ENCODE measurements at regions not wholly inside any gene's neighbourhood (a gene's known extent, or its start where the extent isn't known, plus 50 kb on each side); places are given as distances from the start of the nearest gene placed in this dataset.

- Histone ChIP-seq H3K9ac (replicated peaks in 1 of 4; ENCODE audit: extremely low read depth in 1 of 4, low read depth in 3 of 4, low read length in 3 of 4) (no peak overlapping the region), H2BK5ac (ENCODE audit: low read depth, low read length) (no peak overlapping the region), H3K23me2 (ENCODE audit: low read depth, low read length) (no peaks in the 10 kb centered on the region), H3K4me2 (ENCODE audit: insufficient read depth in 1 of 2, low read depth in 2 of 2, low read length in 2 of 2) (no peak overlapping the region), H3K4me1 (replicated peaks in 1 of 4; ENCODE audit: control insufficient read depth in 3 of 4, insufficient read depth in 4 of 4, low read length in 3 of 4) (no peaks in the 10 kb centered on the region), H3K23ac (ENCODE audit: insufficient read length) (no peak overlapping the region), H3K27ac (ENCODE audit: low read depth, low read length) (no peak overlapping the region), H3K18ac (ENCODE audit: extremely low read depth, low read length) (no peak overlapping the region), H3K27me3 (replicated peaks in 1 of 4; ENCODE audit: control insufficient read depth in 3 of 4, extremely low read depth in 1 of 4, insufficient read depth in 3 of 4, low read length in 3 of 4) (no peaks in the 10 kb centered on the region), H2AK5ac (ENCODE audit: low read depth, low read length) (no peak overlapping the region), H3K79me2 (ENCODE audit: control insufficient read depth in 1 of 2, insufficient read depth in 2 of 2, low read length in 2 of 2) (no peaks in the 10 kb centered on the region), H3K4me3 (ENCODE audit: extremely low read depth in 1 of 4, insufficient read depth in 2 of 4, low read depth in 3 of 4, low read length in 4 of 4) (no peak overlapping the region), H4K5ac (ENCODE audit: insufficient read length, low read depth, low read length) (no peak overlapping the region), H3K36me3 (ENCODE audit: control insufficient read depth in 2 of 4, insufficient read depth in 4 of 4, low read length in 3 of 4) (no peaks in the 10 kb centered on the region), H3K14ac (ENCODE audit: insufficient read length) (no peak overlapping the region), H3K9me3 (ENCODE audit: insufficient read depth in 2 of 2, low read depth in 1 of 2, low read length in 1 of 2) (no peaks in the 10 kb centered on the region), H4K8ac (ENCODE audit: extremely low read depth, insufficient read depth, low read length) (no peak overlapping the region), H3K56ac (replicated peaks; ENCODE audit: insufficient read length, low read depth, low read length) (no peak overlapping the region), H2BK20ac (ENCODE audit: low read length) (no peak overlapping the region), H4K91ac (replicated peaks; ENCODE audit: insufficient read length, low read length) (no peak overlapping the region), H3K4ac (replicated peaks; ENCODE audit: insufficient read length, low read depth, low read length) (no peak overlapping the region), H2BK15ac (ENCODE audit: low read length) (no peak overlapping the region), H2AFZ (ENCODE audit: low read length) (no peak overlapping the region), H2BK12ac (ENCODE audit: low read depth, low read length) (no peak overlapping the region), H4K20me1 (replicated peaks in 1 of 2; ENCODE audit: control insufficient read depth in 1 of 2, insufficient read depth in 2 of 2, low read length in 2 of 2) (no peaks in the 10 kb centered on the region), H3K79me1 (ENCODE audit: low read depth, low read length) (no peaks in the 10 kb centered on the region), H2BK120ac (replicated peaks; ENCODE audit: low read depth, low read length) (no peak overlapping the region)
- FAIRE-seq (no peak), DNase-seq (ENCODE audit: low read depth in 1 of 2, low spot score in 2 of 2) (no peak)
- ChIA-PET POLR2A (ENCODE audit: partially characterized antibody) (no interaction called here), CTCF (ENCODE audit: partially characterized antibody) (interaction anchor here (0.7 to 1.2 kb wide), 2 partner anchors 17 to 425 kb away, joined by 3 read pairs; no protein-coding TSS in a partner anchor)
- WGBS, 2 experiments (ENCODE audit: extremely low coverage in 1 of 2, insufficient coverage in 1 of 2, insufficient read length in 1 of 2, insufficient replicate concordance in 2 of 2, low coverage in 1 of 2, low lambda C conversion rate in 2 of 2, missing lambda C conversion rate in 1 of 2) = 73% methylated on average over 4 of the region's 4 CpGs; no CpG with 5 or more reads in 1 of the 2 experiments
- TF ChIP-seq E2F6 (IDR thresholded peaks at IDR 0.05) (no peak), RXRA (IDR thresholded peaks at IDR 0.05; ENCODE audit: insufficient read depth, low read depth, low read length) (no peak), CHD2 (IDR thresholded peaks at IDR 0.05; ENCODE audit: low read length) (no peak), POLR2AphosphoS5 (IDR thresholded peaks at IDR 0.05; ENCODE audit: low read depth, low read length) (no peak), TAF1 (IDR thresholded peaks at IDR 0.05; ENCODE audit: low read depth, low read length) (no peak), JUN (IDR thresholded peaks at IDR 0.05; ENCODE audit: low read depth, low read length) (no peak), RBBP5 (IDR thresholded peaks at IDR 0.05; ENCODE audit: borderline replicate concordance, low read depth, low read length) (no peak), BCL11A (IDR thresholded peaks at IDR 0.05; ENCODE audit: low read depth in 2 of 2, low read length in 2 of 2) (no peak), NRF1 (IDR thresholded peaks at IDR 0.05; ENCODE audit: low read depth, low read length) (no peak), CEBPB (IDR thresholded peaks at IDR 0.05; ENCODE audit: low read depth, low read length) (no peak), CTBP2 (IDR thresholded peaks at IDR 0.05; ENCODE audit: borderline replicate concordance, insufficient read depth, insufficient read length, low read length) (no peak), TAF7 (optimal IDR thresholded peaks at IDR 0.05; ENCODE audit: borderline replicate concordance, low read depth, low read length) (no peak), EGR1 (IDR thresholded peaks at IDR 0.05; ENCODE audit: borderline replicate concordance, low read depth, low read length) (no peak), ASH2L (IDR thresholded peaks at IDR 0.05; ENCODE audit: low read length) (no peak)
Measured at GRCh38 chrX:108946531-108946930, 210.2 kb upstream of the IRS4 start.
